GM19239 (cell line): ENCODE measurements at regions not wholly inside any gene's neighbourhood (a gene's known extent, or its start where the extent isn't known, plus 50 kb on each side); places are given as distances from the start of the nearest gene placed in this dataset.
A peak's percentile ranks its signal among the peaks of the same experiment; 100 is the strongest.

Experiments
- DNase-seq: peaks from one replicate; pipeline ENCODE4 v3.0.0; 2011; ENCODE audit warnings: low spot score; ENCODE audit not compliant: insufficient read length
- FAIRE-seq: peaks from 2 replicates; lab custom pipeline; 2011; peaks lifted over from hg19 to GRCh38; lab: Jason Lieb, UNC

- FAIRE-seq: no peak
- no peak for DNase-seq
These were observed 158.5 kb upstream of the RTL1 start for GRCh38 chr14:101062065-101062450.

GRCh38 chr14:101062601-101063000 is 159.1 kb upstream of the RTL1 start:
- DNase-seq (no peak), FAIRE-seq (no peak)

GRCh38 chr14:101063121-101063520 is 159.6 kb upstream of the RTL1 start:
- FAIRE-seq (no peak), DNase-seq (no peak)

- FAIRE-seq: no peak
These were observed 160.7 kb upstream of the RTL1 start for GRCh38 chr14:101064121-101064661.

GRCh38 chr14:101064718-101065117 is 161.2 kb upstream of the RTL1 start:
- no peak for DNase-seq
- FAIRE-seq: no peak

More at GRCh38 chr14:101064121-101064661, 160.7 kb upstream of the RTL1 start:
- no peak for DNase-seq

- DNase-seq (no peak), FAIRE-seq (no peak)
These were observed 161.7 kb upstream of the RTL1 start for GRCh38 chr14:101065246-101065645.

GRCh38 chr14:101065696-101066694 is 162.5 kb upstream of the RTL1 start:
- DNase-seq: no peak
- no peak for FAIRE-seq

- no peak for DNase-seq
- FAIRE-seq: no peak
These were observed 163.4 kb upstream of the RTL1 start for GRCh38 chr14:101066826-101067510.

GRCh38 chr14:101068313-101069227 is 165.0 kb upstream of the RTL1 start:
- FAIRE-seq (no peak), DNase-seq (no peak)

- no peak for FAIRE-seq
- no peak for DNase-seq
These were observed 165.7 kb upstream of the RTL1 start for GRCh38 chr14:101069228-101069549.

GRCh38 chr14:101069666-101070362 is 166.3 kb upstream of the RTL1 start:
- DNase-seq (no peak), FAIRE-seq (no peak)

- DNase-seq (no peak), FAIRE-seq (no peak)
These were observed 167.3 kb upstream of the RTL1 start for GRCh38 chr14:101070540-101071492.

- DNase-seq (no peak), FAIRE-seq (no peak)
These were observed 168.0 kb upstream of the RTL1 start for GRCh38 chr14:101071493-101071906.

GRCh38 chr14:101072070-101072469 is 168.5 kb upstream of the RTL1 start:
- FAIRE-seq (no peak), DNase-seq (no peak)

- no peak for FAIRE-seq
- DNase-seq: no peak
These were observed 169.0 kb upstream of the RTL1 start for GRCh38 chr14:101072531-101072930.

GRCh38 chr14:101072945-101073597 is 169.5 kb upstream of the RTL1 start:
- DNase-seq (peak; percentile 38), FAIRE-seq (no peak)

- FAIRE-seq (no peak), DNase-seq (no peak)
These were observed 170.1 kb upstream of the RTL1 start for GRCh38 chr14:101073598-101073965.
